A549 (cell line): ENCODE measurements at regions not wholly inside any gene's neighbourhood (a gene's known extent, or its start where the extent isn't known, plus 50 kb on each side); places are given as distances from the start of the nearest gene placed in this dataset.

Experiments used
- KDM1A ChIP-seq: fragments of 200-600 bp; sonication (generic); IDR thresholded peaks from 2 replicates; pipeline ENCODE4 v1.6.1; 2016; ENCODE audit warnings: low read depth, mild to moderate bottlenecking
- POLR2A ChIP-seq: IDR thresholded peaks from 2 replicates; pipeline ENCODE4 v1.6.1; 2012; ENCODE audit warnings: mild to moderate bottlenecking, low read length

DNA sequence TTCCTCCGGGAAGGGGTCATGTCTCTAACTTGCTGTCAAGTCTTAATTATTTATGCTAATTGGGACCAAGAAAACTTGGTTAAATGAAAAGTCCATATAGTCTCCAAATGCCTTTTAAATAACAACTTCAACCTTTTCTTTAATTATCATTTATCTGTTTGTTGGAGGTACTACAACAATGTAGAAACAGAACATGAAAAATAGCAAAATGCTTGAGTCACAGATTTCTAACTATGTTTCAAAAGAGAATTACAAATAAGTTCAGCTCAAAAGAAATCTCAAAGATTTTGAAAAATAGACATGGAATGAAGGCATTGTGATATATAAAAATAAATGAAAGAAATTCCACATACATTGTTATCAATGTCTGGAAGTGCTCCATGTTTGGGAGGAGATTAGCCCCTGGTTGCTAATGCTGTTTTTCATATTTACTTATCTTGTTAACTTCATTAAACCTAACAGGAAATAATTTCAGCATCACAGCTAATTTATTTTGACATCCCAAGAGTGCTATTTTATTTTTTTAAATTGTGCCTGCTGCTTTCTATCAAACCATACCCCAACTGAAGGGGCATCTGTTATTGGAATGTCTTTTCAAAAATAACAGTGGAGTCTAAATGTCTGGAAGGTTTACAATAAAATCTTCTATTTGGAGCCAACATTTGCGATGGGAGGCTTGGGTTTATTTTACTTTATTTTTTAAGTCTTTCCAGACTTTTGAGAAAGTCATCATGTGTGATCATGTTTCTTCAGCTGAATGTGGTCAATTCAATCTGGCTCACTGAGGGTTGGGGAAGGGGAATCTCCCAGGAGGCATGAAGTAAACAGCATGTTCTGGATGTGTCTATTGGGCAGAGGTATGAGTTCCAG, 53.1 kb upstream of the ANKRD55 start:
- no peak for TF ChIP-seq KDM1A
- TF ChIP-seq POLR2A, result no peak
